Astrocyte (in vitro differentiated cells and primary cell): ENCODE measurements at regions not wholly inside any gene's neighbourhood (a gene's known extent, or its start where the extent isn't known, plus 50 kb on each side); places are given as distances from the start of the nearest gene placed in this dataset.

Source experiments
- CTCF ChIP-seq: IDR thresholded peaks from 2 replicates; pipeline ENCODE4 v1.5.1; 2011; ENCODE audit warnings: low read depth, mild to moderate bottlenecking, inconsistent platforms, low read length, moderate library complexity; ENCODE audit not compliant: insufficient read depth
- EZH2 ChIP-seq: IDR thresholded peaks from 2 replicates; pipeline ENCODE4 v1.6.1; 2012; ENCODE audit warnings: mild to moderate bottlenecking, low read length, inconsistent platforms; ENCODE audit not compliant: insufficient read depth

- TF ChIP-seq CTCF (no peak), EZH2 (no peak)
These were observed 162.9 kb upstream of the RAB4A start for GRCh38 chr1:229107972-229108371.
